ENCODE measurements at regions not wholly inside any gene's neighbourhood (a gene's known extent, or its start where the extent isn't known, plus 50 kb on each side); places are given as distances from the start of the nearest gene placed in this dataset.

GRCh38 chr4:115883231-115883630 lies 769.8 kb upstream of the NDST4 start:
- no peaks in the 10 kb centered on the region for H3K9me3 ChIP-seq
- TF ChIP-seq, protein P1, sequence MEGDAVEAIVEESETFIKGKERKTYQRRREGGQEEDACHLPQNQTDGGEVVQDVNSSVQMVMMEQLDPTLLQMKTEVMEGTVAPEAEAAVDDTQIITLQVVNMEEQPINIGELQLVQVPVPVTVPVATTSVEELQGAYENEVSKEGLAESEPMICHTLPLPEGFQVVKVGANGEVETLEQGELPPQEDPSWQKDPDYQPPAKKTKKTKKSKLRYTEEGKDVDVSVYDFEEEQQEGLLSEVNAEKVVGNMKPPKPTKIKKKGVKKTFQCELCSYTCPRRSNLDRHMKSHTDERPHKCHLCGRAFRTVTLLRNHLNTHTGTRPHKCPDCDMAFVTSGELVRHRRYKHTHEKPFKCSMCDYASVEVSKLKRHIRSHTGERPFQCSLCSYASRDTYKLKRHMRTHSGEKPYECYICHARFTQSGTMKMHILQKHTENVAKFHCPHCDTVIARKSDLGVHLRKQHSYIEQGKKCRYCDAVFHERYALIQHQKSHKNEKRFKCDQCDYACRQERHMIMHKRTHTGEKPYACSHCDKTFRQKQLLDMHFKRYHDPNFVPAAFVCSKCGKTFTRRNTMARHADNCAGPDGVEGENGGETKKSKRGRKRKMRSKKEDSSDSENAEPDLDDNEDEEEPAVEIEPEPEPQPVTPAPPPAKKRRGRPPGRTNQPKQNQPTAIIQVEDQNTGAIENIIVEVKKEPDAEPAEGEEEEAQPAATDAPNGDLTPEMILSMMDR (IDR thresholded peaks at IDR 0.05) = no peak
- no peak overlapping the region for H3K4me3 ChIP-seq
- no peak overlapping the region for H3K27ac ChIP-seq
- H3K27me3 ChIP-seq = no peaks in the 10 kb centered on the region
- no peaks in the 10 kb centered on the region for H3K36me3 ChIP-seq
- intact Hi-C loops (cut with DNase I) = no loop called here
- ATAC-seq = no peak
- DNase-seq = no peak
- H3K4me1 ChIP-seq = no peaks in the 10 kb centered on the region

DNA sequence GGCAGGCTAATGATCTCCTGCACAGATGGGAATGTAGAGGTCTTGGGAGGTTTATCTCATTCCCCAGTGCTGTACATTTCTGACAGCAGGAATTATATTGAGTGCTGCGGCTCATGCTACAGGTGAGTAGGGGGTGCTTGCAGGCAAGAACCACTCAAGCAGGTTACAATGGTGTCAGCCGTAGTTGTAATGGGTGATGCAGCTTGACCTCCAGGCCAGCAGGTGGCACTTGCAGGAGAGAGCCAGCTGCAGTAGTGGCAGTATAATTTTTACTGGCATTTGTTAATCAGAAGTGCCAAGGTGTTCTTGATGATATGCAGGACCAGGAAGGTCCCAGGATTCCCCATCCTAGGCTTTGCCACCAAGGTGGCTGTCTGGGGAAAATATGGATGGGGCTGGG lies 759.6 kb upstream of the NDST4 start:
- H3K4me1 ChIP-seq = no peaks in the 10 kb centered on the region
- no peaks in the 10 kb centered on the region for H3K36me3 ChIP-seq
- H3K27ac ChIP-seq = no peak overlapping the region
- DNase-seq (no peak), ATAC-seq (no peak)
- no peaks in the 10 kb centered on the region for H3K9me3 ChIP-seq
- TF ChIP-seq, protein P1 (IDR thresholded peaks at IDR 0.05) = no peak
- no peaks in the 10 kb centered on the region for H3K27me3 ChIP-seq
- no peak overlapping the region for H3K4me3 ChIP-seq
- intact Hi-C loops (cut with DNase I) = no loop called here

DNA sequence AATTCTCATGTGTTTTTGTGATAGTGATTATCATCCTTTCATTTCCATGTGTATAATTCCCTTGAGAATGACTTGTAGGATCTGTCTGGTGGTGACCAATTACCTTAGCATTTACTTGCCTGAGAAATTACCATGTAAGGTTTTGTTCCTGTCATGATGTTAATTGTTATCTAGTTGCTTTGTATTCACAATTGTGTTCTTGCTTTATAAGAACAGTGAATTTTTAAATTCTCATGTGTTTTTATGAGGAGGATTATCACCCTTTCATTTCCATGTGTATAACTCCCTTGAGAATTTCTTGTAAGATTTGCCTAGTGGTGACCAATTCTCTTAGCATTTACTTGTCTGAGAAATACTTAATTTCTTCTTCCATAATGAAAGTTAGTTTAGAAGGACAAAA lies 758.2 kb upstream of the NDST4 start:
- no peak overlapping the region for H3K27ac ChIP-seq
- H3K36me3 ChIP-seq = no peaks in the 10 kb centered on the region
- H3K9me3 ChIP-seq = no peaks in the 10 kb centered on the region
- no peak for DNase-seq
- intact Hi-C loops (cut with DNase I) = no loop called here
- TF ChIP-seq, protein P1 (IDR thresholded peaks at IDR 0.05) = no peak
- no peak overlapping the region for H3K4me3 ChIP-seq
- H3K4me1 ChIP-seq = no peaks in the 10 kb centered on the region
- no peaks in the 10 kb centered on the region for H3K27me3 ChIP-seq
- no peak for ATAC-seq

DNA sequence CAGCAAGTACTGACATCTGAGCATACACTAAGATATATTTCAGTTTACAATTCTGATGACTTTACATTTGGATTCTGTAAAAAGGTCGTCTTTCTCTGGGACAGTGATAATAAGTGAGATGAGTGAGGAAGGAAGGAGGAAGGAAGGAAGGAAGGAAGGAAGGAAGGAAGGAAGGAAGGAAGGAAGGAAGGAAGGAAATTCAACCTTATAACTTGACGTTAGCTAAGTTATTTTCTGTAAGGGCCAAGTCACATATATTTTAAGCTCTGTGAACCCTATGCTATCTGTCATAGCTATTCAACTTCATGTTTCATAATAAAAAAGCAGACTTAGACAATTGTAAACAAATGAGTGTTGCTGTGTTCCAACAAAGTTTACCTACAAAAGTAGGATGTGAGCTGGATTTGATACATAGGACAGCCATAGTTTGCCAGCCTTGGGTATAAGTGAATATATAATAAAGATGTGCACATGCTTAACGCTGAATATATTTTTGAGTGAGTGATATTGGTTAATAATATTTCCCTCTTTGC lies 753.0 kb upstream of the NDST4 start:
- ATAC-seq (no peak), DNase-seq (no peak)
- TF ChIP-seq, protein P1 (IDR thresholded peaks at IDR 0.05) = no peak
- Histone ChIP-seq H3K27me3 (no peaks in the 10 kb centered on the region), H3K27ac (no peak overlapping the region), H3K4me3 (no peak overlapping the region), H3K36me3 (no peaks in the 10 kb centered on the region), H3K9me3 (no peaks in the 10 kb centered on the region), H3K4me1 (no peaks in the 10 kb centered on the region)
- intact Hi-C loops (cut with DNase I) = no loop called here

- intact Hi-C loops (cut with DNase I) = no loop called here
- Histone ChIP-seq H3K36me3 (no peaks in the 10 kb centered on the region), H3K27ac (no peak overlapping the region), H3K4me1 (no peaks in the 10 kb centered on the region), H3K9me3 (no peaks in the 10 kb centered on the region), H3K4me3 (no peak overlapping the region), H3K27me3 (no peaks in the 10 kb centered on the region)
- DNase-seq = no peak
- TF ChIP-seq, protein P1 (IDR thresholded peaks at IDR 0.05) = no peak
- no peak for ATAC-seq
These were observed 752.3 kb upstream of the NDST4 start for GRCh38 chr4:115865736-115866135.

All from left lung (tissue), 4 donors.